C4-2B (cell line): ENCODE measurements at regions not wholly inside any gene's neighbourhood (a gene's known extent, or its start where the extent isn't known, plus 50 kb on each side); places are given as distances from the start of the nearest gene placed in this dataset.

Source experiments
- H3K27ac ChIP-seq: fragments of 450-650 bp; 2 replicates; pipeline ENCODE4 v1.5.1; 2017
- ZFX ChIP-seq: fragments of 450-650 bp; IDR thresholded peaks from 2 replicates; pipeline ENCODE4 v1.6.1; 2017
- TF ChIP-seq, protein P1 (sequence below): fragments of 450-650 bp; conservative IDR thresholded peaks from 2 replicates; pipeline ENCODE4 v1.5.1; 2017; ENCODE audit warnings: mild to moderate bottlenecking

DNA sequence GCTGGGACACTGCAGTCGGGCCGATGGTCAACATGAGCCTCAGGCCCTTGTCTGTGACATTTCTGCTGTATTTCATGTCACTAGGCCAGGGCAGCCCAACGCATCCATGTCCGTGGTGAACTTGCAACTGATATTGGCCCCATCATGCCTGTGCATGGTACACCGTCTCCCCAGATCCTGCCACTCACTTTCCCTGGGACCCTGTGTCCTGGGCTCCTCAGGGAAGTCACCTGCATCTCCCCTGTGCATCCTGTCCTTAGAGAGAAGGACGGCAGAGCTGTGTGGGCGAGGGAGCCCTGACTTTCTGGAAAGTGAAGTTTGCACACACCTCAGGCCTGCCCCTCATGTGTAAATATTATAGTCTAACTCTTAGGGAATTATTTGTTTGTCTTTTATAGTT is 123.3 kb downstream of the ACKR3 start:
- no peak for TF ChIP-seq ZFX
- TF ChIP-seq, protein P1, sequence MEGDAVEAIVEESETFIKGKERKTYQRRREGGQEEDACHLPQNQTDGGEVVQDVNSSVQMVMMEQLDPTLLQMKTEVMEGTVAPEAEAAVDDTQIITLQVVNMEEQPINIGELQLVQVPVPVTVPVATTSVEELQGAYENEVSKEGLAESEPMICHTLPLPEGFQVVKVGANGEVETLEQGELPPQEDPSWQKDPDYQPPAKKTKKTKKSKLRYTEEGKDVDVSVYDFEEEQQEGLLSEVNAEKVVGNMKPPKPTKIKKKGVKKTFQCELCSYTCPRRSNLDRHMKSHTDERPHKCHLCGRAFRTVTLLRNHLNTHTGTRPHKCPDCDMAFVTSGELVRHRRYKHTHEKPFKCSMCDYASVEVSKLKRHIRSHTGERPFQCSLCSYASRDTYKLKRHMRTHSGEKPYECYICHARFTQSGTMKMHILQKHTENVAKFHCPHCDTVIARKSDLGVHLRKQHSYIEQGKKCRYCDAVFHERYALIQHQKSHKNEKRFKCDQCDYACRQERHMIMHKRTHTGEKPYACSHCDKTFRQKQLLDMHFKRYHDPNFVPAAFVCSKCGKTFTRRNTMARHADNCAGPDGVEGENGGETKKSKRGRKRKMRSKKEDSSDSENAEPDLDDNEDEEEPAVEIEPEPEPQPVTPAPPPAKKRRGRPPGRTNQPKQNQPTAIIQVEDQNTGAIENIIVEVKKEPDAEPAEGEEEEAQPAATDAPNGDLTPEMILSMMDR, result no peak
- no peak overlapping the region for H3K27ac ChIP-seq

DNA sequence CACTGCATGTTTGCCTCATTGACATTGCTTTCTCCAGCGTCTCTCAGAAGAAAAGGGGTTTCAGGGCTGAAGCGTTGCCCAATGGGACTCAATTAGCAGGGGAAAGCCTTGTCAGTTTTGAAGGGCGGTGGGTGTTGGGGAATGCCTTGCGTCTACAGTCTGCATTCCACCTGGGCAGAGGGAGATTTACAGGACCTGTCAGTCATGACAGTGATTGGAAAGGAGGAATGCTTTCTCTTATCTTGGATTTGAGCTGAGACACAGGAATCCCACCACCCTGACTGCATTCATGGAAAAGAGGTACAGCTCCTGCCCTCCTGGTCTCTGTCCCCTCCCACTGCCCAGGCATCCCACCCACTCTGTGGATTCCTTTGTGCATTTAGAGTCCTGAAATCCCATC is 123.9 kb downstream of the ACKR3 start:
- H3K27ac ChIP-seq, result no peak overlapping the region
- TF ChIP-seq, protein P1, result no peak
- TF ChIP-seq ZFX, result no peak

DNA sequence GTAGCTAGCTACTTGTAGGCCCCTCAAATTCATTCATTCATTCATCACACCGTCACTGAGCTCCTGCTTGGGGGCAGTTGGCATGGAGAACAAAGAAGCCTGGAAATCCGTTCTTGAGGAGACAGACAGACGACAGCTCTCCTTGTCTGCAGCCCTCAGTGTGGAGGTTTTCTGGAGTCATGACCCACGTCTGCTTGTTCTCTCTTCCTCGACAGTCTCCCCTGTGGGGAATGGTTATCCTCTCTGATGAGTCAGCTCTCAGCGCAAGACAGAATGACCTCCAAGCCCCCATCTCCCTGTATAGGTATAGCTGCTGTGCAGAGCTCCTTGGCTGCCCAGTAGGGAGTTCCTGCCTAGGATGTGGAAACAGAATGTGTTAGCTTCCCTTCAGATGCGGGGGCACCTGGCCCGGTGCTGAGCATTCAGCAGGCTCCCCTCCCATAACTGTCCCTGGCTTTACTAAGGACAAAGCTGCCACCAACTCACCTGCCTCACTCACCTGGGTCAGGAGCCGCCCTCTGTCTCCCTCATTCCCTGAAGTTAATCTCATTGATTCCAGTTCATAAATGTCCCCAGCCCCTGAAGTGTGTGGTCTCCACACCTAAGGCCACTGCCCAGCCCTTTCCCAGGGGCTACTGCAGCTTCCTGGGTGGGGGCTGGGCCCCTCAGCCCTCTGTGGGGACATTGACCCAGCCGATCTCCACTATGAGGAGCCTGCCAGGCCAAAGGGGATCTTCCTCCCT is 124.7 kb downstream of the ACKR3 start:
- H3K27ac ChIP-seq, result no peak overlapping the region

DNA sequence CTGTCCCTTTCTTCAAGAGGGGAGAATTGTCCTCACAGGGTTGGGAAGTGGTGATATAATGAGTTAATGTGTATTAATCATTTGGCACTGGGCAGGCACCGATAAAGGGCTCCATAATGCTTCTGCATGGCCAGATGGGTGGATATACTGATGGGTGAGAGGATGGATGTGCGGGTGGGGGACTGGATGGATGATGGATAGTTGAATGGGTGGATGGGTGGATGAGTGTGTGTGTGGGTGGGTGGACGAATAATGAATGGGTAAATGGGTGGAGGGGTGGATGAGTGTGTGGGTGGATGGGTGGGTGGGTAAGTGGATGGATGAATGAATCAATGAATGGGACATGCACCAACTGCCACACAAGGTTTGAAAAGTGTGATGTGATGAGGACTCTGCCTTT is 127.2 kb downstream of the ACKR3 start:
- no peak overlapping the region for H3K27ac ChIP-seq
- TF ChIP-seq ZFX, result no peak
- TF ChIP-seq, protein P1, result no peak

More for the DNA sequence above, 124.7 kb downstream of the ACKR3 start:
- TF ChIP-seq ZFX, result no peak
- TF ChIP-seq, protein P1, result no peak

DNA sequence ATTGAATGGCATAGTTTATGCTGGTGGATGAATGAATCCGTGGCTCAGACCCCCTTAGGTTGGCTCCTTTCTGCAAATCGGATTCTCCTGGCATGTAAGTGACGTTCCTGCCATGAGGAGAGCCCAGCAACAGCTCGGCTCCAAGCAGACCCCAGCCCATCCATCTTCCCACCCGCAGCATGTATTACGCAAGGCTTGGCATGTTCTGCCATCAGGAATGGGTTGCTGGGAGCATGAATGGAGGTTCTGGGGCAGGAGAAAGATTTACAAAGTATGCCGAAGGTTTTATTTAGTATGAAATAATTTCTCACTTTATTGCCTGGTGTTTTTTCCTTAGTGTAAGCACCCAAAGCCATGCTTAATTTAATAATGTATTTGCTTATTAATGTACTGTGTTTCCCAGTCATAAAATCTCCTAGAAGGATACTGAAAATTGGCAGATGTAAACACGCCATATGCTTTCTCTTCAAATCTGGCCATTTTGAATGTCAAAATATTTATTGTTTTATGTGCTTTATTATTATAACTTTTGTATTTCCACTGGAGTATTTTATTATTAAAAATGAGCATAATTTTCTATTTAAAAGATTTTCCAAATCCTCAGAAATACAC is 128.5 kb downstream of the ACKR3 start:
- no peak overlapping the region for H3K27ac ChIP-seq
- no peak for TF ChIP-seq ZFX
- TF ChIP-seq, protein P1, result no peak

DNA sequence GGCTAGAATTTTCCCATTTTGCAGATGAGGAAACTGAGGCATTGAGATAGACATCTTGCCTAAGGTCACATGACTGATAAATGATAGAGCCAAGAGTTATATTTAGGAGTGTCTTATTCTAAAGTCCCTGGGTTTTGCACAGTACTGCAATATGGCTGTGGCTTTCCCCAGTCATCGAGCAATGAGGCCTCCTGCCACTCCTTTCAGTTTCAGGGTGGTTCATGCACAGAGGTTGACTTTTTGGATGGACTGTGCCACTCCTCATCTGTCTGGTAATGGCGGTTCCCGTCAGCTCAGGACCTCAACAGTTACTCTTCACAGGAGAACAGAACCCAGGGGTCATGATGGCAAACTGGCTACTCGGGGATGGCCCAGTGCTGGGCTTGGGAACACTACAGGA is 131.1 kb downstream of the ACKR3 start:
- TF ChIP-seq, protein P1, result no peak
- no peak for TF ChIP-seq ZFX
- no peak overlapping the region for H3K27ac ChIP-seq

DNA sequence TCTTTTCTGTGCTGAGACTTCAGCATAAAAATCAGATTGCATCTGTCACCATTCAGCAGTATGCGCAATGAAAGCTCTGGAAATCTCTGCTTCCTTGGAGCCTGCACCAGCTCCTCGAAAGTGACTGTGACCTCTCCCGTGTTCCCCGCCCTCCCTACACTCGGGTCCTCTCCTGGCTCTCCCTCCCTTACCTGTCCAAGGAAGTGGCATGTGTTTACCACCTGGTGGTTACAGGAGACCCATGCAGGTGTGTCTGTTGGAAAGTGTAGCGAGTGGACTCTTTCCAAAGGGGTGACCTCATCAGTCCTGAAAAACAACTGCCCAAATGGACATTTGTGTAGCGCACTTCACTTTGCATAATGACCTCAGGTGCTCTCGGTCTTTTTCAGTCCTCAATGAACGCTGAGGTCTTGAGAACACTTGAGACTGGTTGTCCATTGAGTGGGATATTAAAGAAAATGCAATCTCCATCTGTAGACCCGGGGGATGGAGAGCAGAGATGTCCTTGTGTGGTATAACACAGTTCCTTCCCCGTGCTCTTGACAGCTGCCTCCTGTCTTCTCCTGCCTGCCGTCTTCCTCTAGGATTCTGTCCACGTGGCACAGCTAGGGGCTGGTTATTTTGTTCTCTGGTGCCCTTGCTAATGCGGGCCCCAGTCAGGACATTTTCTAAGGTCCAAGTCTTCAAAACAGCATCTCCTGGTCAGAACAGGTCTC is 133.2 kb downstream of the ACKR3 start:
- peak overlapping the region; percentile 29 for H3K27ac ChIP-seq
- TF ChIP-seq, protein P1, result no peak
- no peak for TF ChIP-seq ZFX
